ENCODE measurements at regions not wholly inside any gene's neighbourhood (a gene's known extent, or its start where the extent isn't known, plus 50 kb on each side); places are given as distances from the start of the nearest gene placed in this dataset.

GRCh38 chr3:31405515-31405914 lies 127.2 kb upstream of the STT3B start:
- DNase-seq, result no peak

GRCh38 chr3:31406896-31407295 lies 125.8 kb upstream of the STT3B start:
- DNase-seq, result no peak

DNA sequence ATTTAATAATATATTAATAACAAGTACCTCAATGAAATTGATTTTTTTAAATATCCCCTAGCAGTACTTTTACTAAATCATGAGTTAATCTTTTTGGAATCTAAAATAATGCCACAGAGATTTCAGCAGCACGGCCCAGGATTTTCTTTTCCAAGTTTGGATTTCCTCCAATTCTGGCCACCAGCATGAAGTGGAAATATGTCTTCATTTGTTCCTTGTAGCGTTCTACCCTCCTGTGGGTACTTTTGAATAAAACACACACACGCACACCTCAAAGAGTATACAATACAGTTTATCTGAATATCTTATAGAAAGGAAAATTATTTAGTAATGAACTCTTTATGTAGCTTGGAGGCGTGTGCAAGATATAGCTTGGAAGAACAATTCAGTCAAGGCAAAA lies 125.1 kb upstream of the STT3B start:
- DNase-seq, result no peak

GRCh38 chr3:31408720-31409119 lies 124.0 kb upstream of the STT3B start:
- DNase-seq, result no peak

GRCh38 chr3:31409389-31409788 lies 123.3 kb upstream of the STT3B start:
- no peak for DNase-seq

- no peak for DNase-seq
These were observed 122.9 kb upstream of the STT3B start for GRCh38 chr3:31409866-31410265.

GRCh38 chr3:31410411-31410810 lies 122.3 kb upstream of the STT3B start:
- no peak for DNase-seq

GRCh38 chr3:31412832-31413231 lies 119.9 kb upstream of the STT3B start:
- DNase-seq, result no peak

DNA sequence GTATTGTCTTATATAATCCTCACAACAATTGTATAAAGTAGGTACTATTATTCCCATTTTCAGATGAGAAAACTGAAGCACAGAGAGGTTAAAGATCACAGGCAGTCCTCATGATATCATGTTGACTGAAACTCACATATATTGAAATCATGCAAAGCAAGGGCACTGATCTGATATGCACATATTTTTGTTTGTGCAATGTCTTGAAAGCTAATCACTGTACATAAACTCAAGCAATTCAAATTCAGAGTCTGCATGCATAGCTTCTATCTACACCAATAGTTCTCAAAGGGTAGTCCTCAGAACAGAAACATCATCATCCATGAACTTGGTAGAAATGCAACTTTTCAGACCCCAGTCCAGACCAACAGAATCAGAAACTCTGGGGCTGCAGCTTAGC lies 119.2 kb upstream of the STT3B start:
- DNase-seq, result no peak

DNA sequence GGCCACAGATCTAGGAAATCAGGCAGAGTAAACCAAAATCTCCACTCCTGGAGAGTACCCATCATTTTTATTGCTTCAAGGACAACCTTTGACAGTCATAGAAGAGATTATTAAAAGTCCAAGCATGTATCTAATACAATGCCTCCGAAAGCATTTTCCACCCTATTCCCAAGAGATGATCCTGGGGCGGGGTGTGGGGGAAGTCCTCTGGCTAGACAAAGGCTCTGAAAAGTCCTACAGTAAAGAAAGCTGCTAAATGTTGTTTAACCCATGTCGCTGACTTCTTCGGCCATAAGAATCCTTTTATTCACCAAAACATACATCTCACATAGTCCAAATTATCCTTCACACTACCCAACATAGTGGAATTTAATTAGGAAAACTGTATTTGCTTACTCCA lies 115.7 kb upstream of the STT3B start:
- DNase-seq, result no peak

DNA sequence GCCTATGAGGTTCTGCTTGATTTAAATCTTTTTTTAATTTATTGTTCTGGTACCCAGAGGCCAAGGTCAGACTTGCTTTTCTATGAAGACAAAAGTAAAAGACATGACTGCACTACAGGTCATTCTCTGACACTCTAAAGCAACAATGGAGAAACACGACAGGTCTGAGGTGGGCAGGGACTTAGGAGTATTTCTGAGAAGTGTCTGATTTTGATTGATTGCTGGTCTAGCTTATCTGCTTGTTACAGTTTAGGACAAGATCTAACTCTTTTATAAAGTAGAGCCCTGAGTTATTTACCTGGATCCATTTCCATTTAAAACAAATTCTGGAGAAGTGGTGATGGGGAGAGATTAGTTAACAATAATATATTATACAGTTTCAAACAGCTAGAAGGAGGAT lies 115.2 kb upstream of the STT3B start:
- DNase-seq, result no peak

DNA sequence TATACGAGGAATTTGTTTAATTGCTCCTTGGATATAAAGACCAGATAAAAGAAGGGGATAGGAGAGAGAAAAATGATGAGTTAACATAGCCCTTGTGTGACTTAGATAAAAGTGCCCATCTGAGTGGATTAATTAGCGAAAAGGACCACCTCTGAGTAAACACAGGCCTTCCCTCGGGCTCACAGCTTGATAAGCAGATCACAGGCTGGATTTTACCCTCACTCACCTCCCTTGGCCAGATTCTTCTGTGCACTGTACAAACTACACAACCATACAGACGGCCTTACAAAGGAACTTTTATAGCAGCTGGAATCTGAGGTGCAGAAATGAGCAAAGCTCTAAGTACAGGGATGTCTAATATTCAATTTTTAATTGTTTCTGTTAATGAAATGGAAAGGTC lies 112.4 kb upstream of the STT3B start:
- DNase-seq, result no peak

DNA sequence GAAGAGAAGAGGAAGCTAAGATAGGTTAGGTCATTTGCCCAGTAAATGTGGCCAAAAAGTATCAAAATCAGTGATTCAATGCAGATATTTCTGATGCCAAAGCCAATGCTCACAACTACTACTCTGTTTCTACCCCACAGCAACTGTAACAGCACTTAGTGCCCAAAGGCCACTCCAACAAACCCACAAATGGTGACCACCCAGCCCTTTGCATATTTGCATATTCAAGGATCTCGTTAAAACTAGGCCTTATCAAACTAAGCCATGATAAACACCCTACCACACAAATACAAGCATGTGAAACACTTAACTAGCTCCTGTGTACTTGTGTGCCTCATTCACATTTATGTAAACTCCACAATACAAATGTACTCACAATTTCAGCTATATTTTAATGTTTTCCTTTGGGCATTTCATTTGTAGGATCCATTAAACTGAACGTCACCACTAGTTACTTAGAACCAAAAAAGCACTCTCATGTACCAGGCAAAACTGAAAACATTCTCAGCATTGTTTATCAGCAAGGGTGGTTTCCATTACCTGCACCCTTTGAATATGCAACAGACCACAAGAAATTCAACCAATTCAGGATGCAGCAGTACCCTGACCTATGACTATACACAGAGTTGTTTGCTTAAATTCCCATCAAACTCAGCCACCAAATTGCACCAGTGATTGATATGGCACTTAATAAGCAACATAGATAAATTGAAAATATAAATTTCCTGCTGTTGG lies 111.2 kb upstream of the STT3B start:
- DNase-seq, result no peak

- no peak for DNase-seq
These were observed 110.5 kb upstream of the STT3B start for GRCh38 chr3:31422237-31422636.

- DNase-seq, result no peak
These were observed 109.2 kb upstream of the STT3B start for GRCh38 chr3:31423482-31423881.

DNA sequence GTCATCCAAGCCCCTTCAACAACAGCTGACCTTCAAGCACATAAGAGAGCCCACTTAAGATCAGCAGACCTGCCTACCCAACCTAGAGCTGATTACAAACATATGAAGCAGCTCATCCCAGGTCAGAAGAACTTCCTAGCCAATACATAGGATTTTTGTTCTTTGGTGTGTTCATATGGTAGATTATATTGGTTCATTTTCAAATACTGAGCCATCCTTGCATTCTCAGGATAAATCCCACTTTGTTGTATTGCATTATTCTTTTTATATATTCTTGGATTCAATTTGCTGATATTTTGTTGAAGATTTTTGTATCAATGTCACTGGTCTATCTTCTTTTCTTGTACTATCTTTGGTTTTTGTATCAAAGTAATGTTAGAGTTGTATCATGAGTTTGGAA lies 107.3 kb upstream of the STT3B start:
- no peak for DNase-seq

- no peak for DNase-seq
These were observed 105.1 kb upstream of the STT3B start for GRCh38 chr3:31427623-31428022.

- no peak for DNase-seq
These were observed 101.4 kb upstream of the STT3B start for GRCh38 chr3:31431321-31431720.

GRCh38 chr3:31432897-31433678 lies 99.6 kb upstream of the STT3B start:
- DNase-seq, result no peak

GRCh38 chr3:31433679-31433992 lies 99.1 kb upstream of the STT3B start:
- DNase-seq, result no peak

DNA sequence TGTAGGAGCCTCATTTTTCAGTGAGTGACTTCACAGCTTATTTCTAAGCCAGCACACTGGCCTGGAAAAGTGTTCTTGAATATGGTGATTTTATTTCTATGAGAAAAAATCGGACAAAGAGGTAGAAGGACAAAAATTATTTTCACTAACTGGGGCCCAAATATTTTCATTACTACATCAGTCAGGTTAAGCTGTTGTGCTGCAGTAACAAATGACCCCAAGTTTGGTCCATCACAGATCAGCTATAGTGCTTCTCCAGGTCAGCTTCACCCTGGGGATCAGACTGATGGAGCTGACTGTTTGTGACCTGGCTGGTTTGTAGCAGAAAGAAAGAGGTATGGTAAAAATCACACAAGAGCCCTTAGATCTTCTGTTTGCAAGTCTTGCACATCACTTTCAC lies 97.9 kb upstream of the STT3B start:
- DNase-seq, result no peak

DNA sequence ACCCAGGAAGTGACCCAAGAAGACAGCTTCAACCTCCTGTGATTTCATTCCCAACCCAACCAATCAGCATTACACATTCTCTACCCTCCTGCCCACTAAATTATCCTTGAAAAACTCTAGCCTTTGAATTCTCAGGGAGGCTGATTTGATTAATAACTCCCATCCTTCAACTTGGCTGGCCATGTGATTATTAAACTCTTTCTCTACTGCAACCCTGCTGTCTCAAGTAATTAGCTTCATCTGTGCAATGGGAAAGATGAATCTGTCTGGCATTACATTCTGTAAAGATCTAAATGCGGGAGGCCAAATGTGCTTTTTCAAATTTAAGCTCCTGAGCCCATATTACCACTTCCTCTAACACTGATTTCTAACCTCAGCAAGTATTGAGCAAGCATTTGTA lies 95.9 kb upstream of the STT3B start:
- DNase-seq, result no peak

DNA sequence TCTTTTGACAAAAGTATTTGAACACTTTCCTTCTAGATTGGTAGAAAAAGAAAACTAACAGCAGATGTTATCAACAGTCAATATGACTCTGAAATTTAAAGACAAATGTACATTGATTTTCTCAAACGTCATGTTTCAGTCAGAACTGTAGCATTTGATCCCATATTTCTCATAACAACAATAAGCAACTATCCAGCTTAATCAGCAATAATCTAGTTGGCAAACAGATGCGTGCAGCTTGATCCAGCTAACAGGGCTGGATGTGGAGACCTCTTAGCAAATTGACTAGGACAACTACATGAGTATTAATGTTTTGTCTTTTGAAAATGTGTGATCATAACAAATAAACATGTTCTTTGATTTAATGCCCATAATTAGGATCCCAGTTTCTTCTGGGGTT lies 94.0 kb upstream of the STT3B start:
- DNase-seq, result no peak

GRCh38 chr3:31439890-31440750 lies 92.6 kb upstream of the STT3B start:
- no peak for DNase-seq

All from SIG-M5 (cell line).